ENCODE measurements at regions not wholly inside any gene's neighbourhood (a gene's known extent, or its start where the extent isn't known, plus 50 kb on each side); places are given as distances from the start of the nearest gene placed in this dataset.
A peak's percentile ranks its signal among the peaks of the same experiment; 100 is the strongest.

GRCh38 chr9:95580812-95581761, 64.3 kb upstream of the PTCH1 start (continued):
- peak; percentile 29; the same call in 1 of the 2 replicates for TF ChIP-seq TSHZ1 (tag by site-specific recombination; IDR thresholded peaks at IDR 0.05; ENCODE audit: borderline replicate concordance)
- TF ChIP-seq ZBTB20 (tag by site-specific recombination; IDR thresholded peaks at IDR 0.05) = peak; percentile 25
- peak; percentile 51; the same call in 1 of the 2 replicates for TF ChIP-seq ZEB2 (tag by site-specific recombination; IDR thresholded peaks at IDR 0.05)
- peak; percentile 34; the same call in 1 of the 2 replicates for TF ChIP-seq ZNF121 (tag by site-specific recombination; IDR thresholded peaks at IDR 0.05)
- TF ChIP-seq WT1 (tag by site-specific recombination; IDR thresholded peaks at IDR 0.05) = peak; percentile 98
- no peak for TF ChIP-seq ZNF639 (tag by site-specific recombination; IDR thresholded peaks at IDR 0.05)
- TF ChIP-seq ZSCAN4 (tag by site-specific recombination; IDR thresholded peaks at IDR 0.05) = 0 out of 2 replicates have a peak, but pooled peaks have one; percentile 38
- TF ChIP-seq ZFP3 (tag by site-specific recombination; IDR thresholded peaks at IDR 0.05; ENCODE audit: low read depth) = no peak; the same call in 1 of the 2 replicates
- TF ChIP-seq SP2 (tag by site-specific recombination; IDR thresholded peaks at IDR 0.05) = no peak
- no peak for TF ChIP-seq ZNF140 (tag by site-specific recombination; IDR thresholded peaks at IDR 0.05)
- TF ChIP-seq ZNF335 (tag by site-specific recombination; conservative IDR thresholded peaks at IDR 0.05) = peak; percentile 66
- peak; percentile 64; the same call in 1 of the 2 replicates for TF ChIP-seq ZNF692 (tag by site-specific recombination; IDR thresholded peaks at IDR 0.05)
- no peak for TF ChIP-seq ZBTB21 (tag by site-specific recombination; IDR thresholded peaks at IDR 0.05)
- TF ChIP-seq OVOL3 (tag by site-specific recombination; IDR thresholded peaks at IDR 0.05) = peak; percentile 79; the same call in 1 of the 2 replicates
- TF ChIP-seq ZNF677 (tag by site-specific recombination; IDR thresholded peaks at IDR 0.05) = no peak
- TF ChIP-seq ZNF394 (tag by site-specific recombination; IDR thresholded peaks at IDR 0.05; ENCODE audit: borderline replicate concordance) = no peak
- TF ChIP-seq IKZF3 (tag by site-specific recombination; IDR thresholded peaks at IDR 0.05) = peak; percentile 72
- peak; percentile 82 for TF ChIP-seq KLF10 (tag by site-specific recombination; IDR thresholded peaks at IDR 0.05)
- 0 out of 2 replicates have a peak, but pooled peaks have one; percentile 40 for TF ChIP-seq ZNF792 (tag by site-specific recombination; IDR thresholded peaks at IDR 0.05)
- no peak for TF ChIP-seq ZSCAN16 (tag by site-specific recombination; IDR thresholded peaks at IDR 0.05)
- peak; percentile 80 for TF ChIP-seq ZNF18 (tag by site-specific recombination; IDR thresholded peaks at IDR 0.05)
- no peak for TF ChIP-seq ZNF610 (tag by site-specific recombination; IDR thresholded peaks at IDR 0.05; ENCODE audit: borderline replicate concordance)
- peak; percentile 39; the same call in 1 of the 2 replicates for TF ChIP-seq ZBTB17 (tag by site-specific recombination; IDR thresholded peaks at IDR 0.05)
- TF ChIP-seq ZNF600 (tag by site-specific recombination; IDR thresholded peaks at IDR 0.05) = peak; percentile 22; the same call in 1 of the 2 replicates
- 0 out of 2 replicates have a peak, but pooled peaks have one; percentile 37 for TF ChIP-seq ZNF2 (tag by site-specific recombination; IDR thresholded peaks at IDR 0.05)
- no peak for TF ChIP-seq ZNF544 (tag by site-specific recombination; IDR thresholded peaks at IDR 0.05)
- TF ChIP-seq ZNF473 (tag by site-specific recombination; IDR thresholded peaks at IDR 0.05) = no peak
- peak; percentile 84; the same call in 1 of the 2 replicates for TF ChIP-seq TCF7L2 (IDR thresholded peaks at IDR 0.05; ENCODE audit: borderline replicate concordance, low read depth, low read length)
- TF ChIP-seq ZNF302 (tag by site-specific recombination; IDR thresholded peaks at IDR 0.05; ENCODE audit: low read depth) = peak; percentile 62; the same call in 1 of the 2 replicates
- TF ChIP-seq ZNF521 (tag by site-specific recombination; IDR thresholded peaks at IDR 0.05) = no peak
